Calu3 (cell line): ENCODE measurements at regions not wholly inside any gene's neighbourhood (a gene's known extent, or its start where the extent isn't known, plus 50 kb on each side); places are given as distances from the start of the nearest gene placed in this dataset.

Source experiments
- BruUV-seq: library from RNA; stranded (reverse); fragments of 400-500 nt; replicated peaks from 2 replicates; lab custom pipeline; 2021; lab: Mats Ljungman, UMichigan
- CTCF ChIA-PET: fragments of 300-600 bp; sonication (Branson Sonifier 250); formaldehyde crosslinking; loops from one replicate; lab custom pipeline; 2022; ENCODE audit warnings: antibody characterized with exemption; lab: Charles Lee
- DNase-seq: peaks from one replicate; pipeline ENCODE4 v3.0.0; 2022
- H3K27ac Mint-ChIP-seq: one replicate; pipeline ENCODE4 v1.8.0; 2022; ENCODE audit warnings: mixed read lengths; ENCODE audit not compliant: unreplicated experiment
- H3K27me3 Mint-ChIP-seq: one replicate; pipeline ENCODE4 v1.8.0; 2022; ENCODE audit warnings: mixed read lengths; ENCODE audit not compliant: unreplicated experiment
- H3K36me3 Mint-ChIP-seq: one replicate; pipeline ENCODE4 v1.8.0; 2022; ENCODE audit warnings: mild to moderate bottlenecking, moderate library complexity, mixed read lengths; ENCODE audit not compliant: insufficient read depth, unreplicated experiment
- H3K4me1 Mint-ChIP-seq: one replicate; pipeline ENCODE4 v1.8.0; 2022; ENCODE audit warnings: mild to moderate bottlenecking, low read depth, mixed read lengths; ENCODE audit not compliant: unreplicated experiment
- H3K4me3 Mint-ChIP-seq: one replicate; pipeline ENCODE4 v1.8.0; 2022; ENCODE audit warnings: mild to moderate bottlenecking, low read depth, moderate library complexity, mixed read lengths; ENCODE audit not compliant: unreplicated experiment
- H3K9me3 Mint-ChIP-seq: one replicate; pipeline ENCODE4 v1.8.0; 2022; ENCODE audit warnings: low read depth, mixed read lengths; ENCODE audit not compliant: unreplicated experiment
- intact Hi-C: fragments of 100-400 bp; cut with micrococcal nuclease; formaldehyde crosslinking; loops from one replicate; pipeline ENCODE4 v1.10.0; 2022; ENCODE audit not compliant: unreplicated experiment
- TF ChIP-seq, protein P1 (sequence below): fragments of 200-600 bp; IDR thresholded peaks from one replicate; pipeline ENCODE4 v1.8.0; 2022; ENCODE audit warnings: antibody characterized with exemption; ENCODE audit not compliant: unreplicated experiment

DNA sequence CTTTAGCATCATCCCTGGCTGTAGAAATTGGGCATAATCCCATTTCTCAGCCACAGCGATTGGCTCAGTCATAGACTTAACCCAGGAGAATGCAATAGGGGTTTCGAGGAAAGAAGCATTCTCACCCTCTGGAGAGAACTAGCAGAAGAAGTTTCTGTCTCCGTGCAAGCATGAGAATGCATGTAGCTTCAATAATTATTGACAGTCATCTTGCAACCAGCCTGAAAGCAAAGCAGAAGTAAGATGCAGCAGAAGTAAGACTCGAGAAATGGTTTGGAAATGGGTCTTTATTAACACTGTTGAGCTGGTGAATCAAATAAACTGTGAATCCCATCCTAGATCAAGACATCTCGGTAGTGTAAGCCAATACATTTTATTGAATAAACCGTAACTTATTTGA lies 828.8 kb upstream of the GJE1 start:
- CTCF ChIA-PET = no interaction called here

DNA sequence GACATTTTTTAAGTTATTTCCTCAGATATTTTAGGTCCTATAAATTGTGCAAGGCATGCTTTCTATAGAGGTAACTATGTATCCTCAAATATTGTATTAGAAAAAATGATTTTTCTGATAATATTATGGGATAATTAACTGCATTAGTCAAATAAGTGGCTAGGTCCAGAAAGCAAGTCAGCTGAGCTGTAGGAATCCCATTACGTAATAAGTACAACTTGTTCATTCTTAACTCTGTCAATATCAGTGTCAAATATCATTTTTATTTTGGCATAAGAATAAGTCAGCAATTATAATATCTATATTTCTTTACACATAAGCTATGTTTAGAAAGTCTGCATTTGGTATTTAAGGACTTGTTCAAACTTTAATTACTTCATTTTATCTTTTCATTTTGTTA lies 830.9 kb upstream of the GJE1 start:
- H3K27ac Mint-ChIP-seq = no peak overlapping the region
- BruUV-seq = no TSS peak
- CTCF ChIA-PET = no interaction called here

More for the DNA sequence above, 828.8 kb upstream of the GJE1 start:
- no TSS peak for BruUV-seq
- intact Hi-C loops = no loop called here
- TF ChIP-seq, protein P1, sequence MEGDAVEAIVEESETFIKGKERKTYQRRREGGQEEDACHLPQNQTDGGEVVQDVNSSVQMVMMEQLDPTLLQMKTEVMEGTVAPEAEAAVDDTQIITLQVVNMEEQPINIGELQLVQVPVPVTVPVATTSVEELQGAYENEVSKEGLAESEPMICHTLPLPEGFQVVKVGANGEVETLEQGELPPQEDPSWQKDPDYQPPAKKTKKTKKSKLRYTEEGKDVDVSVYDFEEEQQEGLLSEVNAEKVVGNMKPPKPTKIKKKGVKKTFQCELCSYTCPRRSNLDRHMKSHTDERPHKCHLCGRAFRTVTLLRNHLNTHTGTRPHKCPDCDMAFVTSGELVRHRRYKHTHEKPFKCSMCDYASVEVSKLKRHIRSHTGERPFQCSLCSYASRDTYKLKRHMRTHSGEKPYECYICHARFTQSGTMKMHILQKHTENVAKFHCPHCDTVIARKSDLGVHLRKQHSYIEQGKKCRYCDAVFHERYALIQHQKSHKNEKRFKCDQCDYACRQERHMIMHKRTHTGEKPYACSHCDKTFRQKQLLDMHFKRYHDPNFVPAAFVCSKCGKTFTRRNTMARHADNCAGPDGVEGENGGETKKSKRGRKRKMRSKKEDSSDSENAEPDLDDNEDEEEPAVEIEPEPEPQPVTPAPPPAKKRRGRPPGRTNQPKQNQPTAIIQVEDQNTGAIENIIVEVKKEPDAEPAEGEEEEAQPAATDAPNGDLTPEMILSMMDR = no peak
- H3K4me1 Mint-ChIP-seq = peaks cover 6% of the 10 kb centered on the region
- no peak overlapping the region for H3K4me3 Mint-ChIP-seq
- DNase-seq = no peak
- H3K9me3 Mint-ChIP-seq = no peaks in the 10 kb centered on the region
- H3K27me3 Mint-ChIP-seq = no peaks in the 10 kb centered on the region
- H3K27ac Mint-ChIP-seq = no peak overlapping the region
- H3K36me3 Mint-ChIP-seq = no peaks in the 10 kb centered on the region

DNA sequence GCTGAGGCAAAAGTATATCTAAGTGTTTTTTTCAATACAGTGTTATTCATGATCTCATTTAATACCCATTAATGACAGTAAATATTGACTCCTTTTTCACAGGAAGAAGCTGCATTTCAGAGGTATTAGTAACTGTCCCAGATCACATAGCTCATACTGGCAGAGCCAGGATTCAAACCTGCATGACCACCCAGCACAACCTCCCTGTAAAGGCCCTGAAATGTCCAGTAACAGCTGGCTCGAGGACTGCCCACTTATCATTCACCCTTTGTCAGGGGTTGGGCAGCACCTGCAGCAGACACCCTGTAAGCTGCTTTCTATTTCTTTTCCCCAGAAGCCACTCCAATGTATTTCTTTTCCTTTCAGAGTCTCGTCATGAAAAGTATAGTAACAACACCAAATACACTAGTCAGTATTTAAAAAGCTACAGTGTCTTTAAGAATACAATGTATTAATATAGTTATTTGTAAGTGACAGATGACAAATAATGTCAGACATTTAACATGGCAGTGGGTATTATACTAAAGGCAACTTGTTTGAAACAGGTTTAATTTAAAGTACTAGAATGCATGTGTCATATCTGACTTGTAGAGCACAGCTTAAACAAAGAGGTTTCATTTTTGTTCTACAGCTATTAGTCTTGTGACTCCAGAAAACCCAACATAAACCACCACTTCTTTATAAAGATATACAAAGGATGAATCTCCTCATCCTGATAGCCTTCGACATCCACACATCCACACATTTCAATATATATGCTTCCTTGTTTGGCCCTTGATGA lies 841.6 kb upstream of the GJE1 start:
- no peak for DNase-seq
- no TSS peak for BruUV-seq
- no peaks in the 10 kb centered on the region for H3K27me3 Mint-ChIP-seq
- intact Hi-C loops = no loop called here
- no peaks in the 10 kb centered on the region for H3K4me1 Mint-ChIP-seq
- no peak overlapping the region for H3K27ac Mint-ChIP-seq
- CTCF ChIA-PET = no interaction called here
- TF ChIP-seq, protein P1 = no peak
- no peak overlapping the region for H3K4me3 Mint-ChIP-seq
- H3K9me3 Mint-ChIP-seq = no peaks in the 10 kb centered on the region
- no peaks in the 10 kb centered on the region for H3K36me3 Mint-ChIP-seq

More for the DNA sequence above, 830.9 kb upstream of the GJE1 start:
- Mint-ChIP-seq H3K36me3 (no peaks in the 10 kb centered on the region), H3K4me3 (no peak overlapping the region), H3K9me3 (no peaks in the 10 kb centered on the region), H3K4me1 (no peaks in the 10 kb centered on the region), H3K27me3 (no peaks in the 10 kb centered on the region)
- TF ChIP-seq, protein P1 = no peak
- DNase-seq = no peak
- intact Hi-C loops = no loop called here

DNA sequence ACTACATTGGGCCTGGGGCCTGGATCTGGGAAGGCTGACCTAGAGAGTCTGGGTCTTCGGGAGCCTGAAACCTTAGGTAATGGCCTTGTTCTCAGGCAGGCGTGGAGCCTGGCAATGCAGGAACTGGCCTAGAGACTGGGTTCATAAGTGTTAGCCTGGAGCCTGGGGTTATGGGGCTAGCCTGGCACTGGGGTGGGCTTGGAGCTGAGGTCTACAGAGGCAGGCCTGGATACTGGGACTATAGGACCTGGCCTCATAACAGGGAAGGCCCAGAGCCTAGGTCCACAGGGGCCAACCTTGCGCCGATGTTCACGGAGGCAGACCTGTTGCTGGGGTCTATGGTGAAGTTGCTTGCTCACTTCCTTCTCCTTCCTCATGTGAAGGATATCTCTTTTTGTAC lies 843.8 kb upstream of the GJE1 start:
- TF ChIP-seq, protein P1 = no peak
- Mint-ChIP-seq H3K27ac (no peak overlapping the region), H3K27me3 (no peaks in the 10 kb centered on the region), H3K36me3 (no peaks in the 10 kb centered on the region), H3K4me1 (no peaks in the 10 kb centered on the region), H3K9me3 (no peaks in the 10 kb centered on the region), H3K4me3 (no peak overlapping the region)
- CTCF ChIA-PET = no interaction called here
- intact Hi-C loops = no loop called here
- no TSS peak for BruUV-seq
- DNase-seq = no peak
